GM13976 (cell line): ENCODE measurements at regions not wholly inside any gene's neighbourhood (a gene's known extent, or its start where the extent isn't known, plus 50 kb on each side); places are given as distances from the start of the nearest gene placed in this dataset.

Experiments
- DNase-seq: peaks from one replicate; pipeline ENCODE4 v3.0.0; 2012; ENCODE audit warnings: low spot score
- in situ Hi-C: fragments of 300-500 bp; cut with MboI; formaldehyde crosslinking; loops from one replicate; pipeline ENCODE4 v1.12.0; 2022; ENCODE audit warnings: low sequenced_read_pairs, mixed read lengths, inconsistent platforms; ENCODE audit not compliant: unreplicated experiment
- TF ChIP-seq, protein P1 (sequence below): IDR thresholded peaks from 2 replicates; pipeline ENCODE4 v1.5.1; 2012; ENCODE audit warnings: borderline replicate concordance, mild to moderate bottlenecking; ENCODE audit not compliant: insufficient read depth; ENCODE audit errors: extremely low read depth, missing control alignments, control extremely low read depth

- DNase-seq, result no peak
- in situ Hi-C loops, result no loop called here
- TF ChIP-seq, protein P1, sequence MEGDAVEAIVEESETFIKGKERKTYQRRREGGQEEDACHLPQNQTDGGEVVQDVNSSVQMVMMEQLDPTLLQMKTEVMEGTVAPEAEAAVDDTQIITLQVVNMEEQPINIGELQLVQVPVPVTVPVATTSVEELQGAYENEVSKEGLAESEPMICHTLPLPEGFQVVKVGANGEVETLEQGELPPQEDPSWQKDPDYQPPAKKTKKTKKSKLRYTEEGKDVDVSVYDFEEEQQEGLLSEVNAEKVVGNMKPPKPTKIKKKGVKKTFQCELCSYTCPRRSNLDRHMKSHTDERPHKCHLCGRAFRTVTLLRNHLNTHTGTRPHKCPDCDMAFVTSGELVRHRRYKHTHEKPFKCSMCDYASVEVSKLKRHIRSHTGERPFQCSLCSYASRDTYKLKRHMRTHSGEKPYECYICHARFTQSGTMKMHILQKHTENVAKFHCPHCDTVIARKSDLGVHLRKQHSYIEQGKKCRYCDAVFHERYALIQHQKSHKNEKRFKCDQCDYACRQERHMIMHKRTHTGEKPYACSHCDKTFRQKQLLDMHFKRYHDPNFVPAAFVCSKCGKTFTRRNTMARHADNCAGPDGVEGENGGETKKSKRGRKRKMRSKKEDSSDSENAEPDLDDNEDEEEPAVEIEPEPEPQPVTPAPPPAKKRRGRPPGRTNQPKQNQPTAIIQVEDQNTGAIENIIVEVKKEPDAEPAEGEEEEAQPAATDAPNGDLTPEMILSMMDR, result no peak
Observed at GRCh38 chr4:71944956-71945355, 86.8 kb upstream of the NPFFR2 start.

GRCh38 chr4:71945791-71946190, 86.0 kb upstream of the NPFFR2 start:
- in situ Hi-C loops, result no loop called here
- no peak for DNase-seq
- TF ChIP-seq, protein P1, result no peak

DNA sequence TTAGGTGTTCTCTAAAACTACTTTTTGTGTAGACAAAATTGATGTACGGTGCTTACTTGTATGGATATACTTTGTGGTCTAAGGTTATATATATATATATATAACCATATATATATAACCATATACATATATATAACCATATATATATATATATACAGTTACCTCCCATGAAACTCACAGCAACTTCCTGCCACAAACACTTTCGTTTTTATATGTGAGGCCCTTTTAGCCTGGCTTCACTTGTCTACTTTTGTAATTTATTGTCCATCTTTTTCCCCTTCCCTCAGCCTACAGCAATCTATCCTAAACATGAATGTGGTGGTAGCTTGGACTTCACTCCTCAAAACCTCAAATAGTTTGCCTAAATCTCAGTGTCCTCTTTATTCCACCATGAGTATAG, 72.8 kb upstream of the NPFFR2 start:
- TF ChIP-seq, protein P1, result no peak
- in situ Hi-C loops, result no loop called here
- DNase-seq, result no peak

DNA sequence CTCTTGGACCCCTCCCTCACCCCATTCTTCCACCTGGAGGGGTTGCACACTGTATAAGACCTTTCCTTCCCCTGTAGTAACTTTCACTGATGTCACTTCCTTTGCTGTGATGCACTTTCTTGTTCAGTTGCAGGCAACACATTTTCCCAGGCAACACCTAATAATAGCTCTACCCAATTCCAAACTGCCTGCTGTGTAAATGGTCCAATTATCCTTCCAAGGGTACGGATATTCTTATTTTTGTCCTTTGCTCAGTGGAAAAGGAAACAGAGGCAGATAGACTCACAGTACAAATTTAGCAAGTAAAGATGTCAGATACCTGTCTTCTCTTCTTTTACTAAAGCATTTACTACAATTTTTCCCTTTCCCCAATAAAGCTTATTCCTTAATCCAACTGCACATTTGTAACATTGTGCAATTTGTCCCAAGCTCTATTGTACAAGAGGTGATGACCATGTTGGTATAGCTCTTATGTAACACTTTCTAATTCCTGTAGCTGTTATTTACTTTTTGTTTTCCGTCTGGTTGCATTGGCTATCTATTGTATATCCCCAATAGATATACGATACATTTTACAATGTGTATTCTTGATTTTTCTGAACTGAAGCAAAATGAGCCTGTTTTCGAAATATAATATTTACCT, 69.1 kb upstream of the NPFFR2 start:
- TF ChIP-seq, protein P1, result no peak
- in situ Hi-C loops, result no loop called here
- no peak for DNase-seq

- no peak for DNase-seq
- in situ Hi-C loops, result no loop called here
- TF ChIP-seq, protein P1, result no peak
Observed at GRCh38 chr4:71974681-71975080, 57.1 kb upstream of the NPFFR2 start.

DNA sequence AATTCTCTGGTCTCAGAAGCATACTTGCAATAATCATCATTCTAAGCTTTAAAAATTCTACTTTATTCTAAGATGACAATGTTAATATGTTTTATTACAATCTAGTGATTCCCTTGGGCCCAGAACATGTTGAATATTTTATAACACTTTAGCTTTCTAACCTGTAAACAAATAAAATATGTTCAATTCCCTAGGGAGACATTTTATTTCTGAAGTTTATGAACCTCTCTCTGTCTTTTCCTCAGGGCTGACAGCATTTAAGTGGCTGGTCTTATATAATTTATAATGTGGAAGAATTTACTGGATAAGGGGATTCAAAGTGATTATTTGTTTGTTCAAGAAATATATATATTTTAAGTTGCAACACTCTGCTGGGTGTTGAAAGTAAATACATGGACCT, 55.3 kb upstream of the NPFFR2 start:
- DNase-seq, result no peak
- TF ChIP-seq, protein P1, result no peak
- in situ Hi-C loops, result no loop called here

- no peak for DNase-seq
- TF ChIP-seq, protein P1, result no peak
- in situ Hi-C loops, result no loop called here
Observed at GRCh38 chr4:71978210-71978835, 53.5 kb upstream of the NPFFR2 start.
